Transverse colon (tissue), 4 donors: ENCODE measurements at regions not wholly inside any gene's neighbourhood (a gene's known extent, or its start where the extent isn't known, plus 50 kb on each side); places are given as distances from the start of the nearest gene placed in this dataset.

Experiments used
- DNase-seq: peaks from one replicate; pipeline ENCODE4 v3.0.0-alpha.2; 2019
- H3K27ac ChIP-seq, 4 donors: fragments of 200-600 bp; sonication (generic); 2 replicates each; pipeline ENCODE4 v1.5.1; 2016 to 2018; ENCODE audit warnings: inconsistent platforms in 4 of 4
- H3K27me3 ChIP-seq: fragments of 200-600 bp; sonication (generic); 2 replicates; pipeline ENCODE4 v1.5.1; 2017; ENCODE audit warnings: inconsistent platforms
- H3K36me3 ChIP-seq, 4 donors: fragments of 200-600 bp; sonication (generic); 2 replicates each; pipeline ENCODE4 v1.5.1; 2017 to 2019; ENCODE audit warnings: inconsistent platforms in 4 of 4
- H3K4me1 ChIP-seq, 4 donors: fragments of 200-600 bp; sonication (generic); 2 replicates each; pipeline ENCODE4 v1.5.1; 2017 to 2020; ENCODE audit warnings: inconsistent platforms in 4 of 4
- H3K4me3 ChIP-seq, 4 donors: fragments of 200-600 bp; sonication (generic); 1 replicate in 1 of 4; 2 replicates in 3 of 4; pipeline versions ENCODE4 v1.5.1 to v1.6.1; 2017 to 2019; ENCODE audit warnings: inconsistent platforms in 4 of 4
- H3K9me3 ChIP-seq, 2 donors: fragments of 200-600 bp; sonication (generic); 2 replicates each; pipeline ENCODE4 v1.5.1; 2017 to 2019; ENCODE audit warnings: inconsistent platforms in 2 of 2
- EP300 ChIP-seq: sonication (generic); formaldehyde crosslinking; IDR thresholded peaks from one replicate; pipeline ENCODE4 v1.6.1; 2017; ENCODE audit warnings: antibody characterized with exemption, low read depth
- POLR2A ChIP-seq: fragments of 450-650 bp; IDR thresholded peaks from one replicate; pipeline ENCODE4 v1.6.1; 2016; ENCODE audit warnings: antibody characterized with exemption, mild to moderate bottlenecking, moderate library complexity
- POLR2AphosphoS5 ChIP-seq, 3 donors: sonication (generic); formaldehyde crosslinking; IDR thresholded peaks; one replicate each; pipeline ENCODE4 v1.6.1; 2016; ENCODE audit warnings: antibody characterized with exemption in 3 of 3
- WGBS, 2 donors: methylation state at CpG; one replicate each; pipeline ENCODE4 v1.1.5; 2018; ENCODE audit warnings: low coverage in 1 of 2; 5-methylcytosine and 5-hydroxymethylcytosine counted together
- in situ Hi-C, 4 donors: fragments of 200-750 bp; cut with MboI; loops; one replicate each; pipeline versions ENCODE4 v1.15.0 to v1.15.1; 2017; ENCODE audit warnings: low sequenced_read_pairs in 3 of 4, low pct_ligation_motif_present in 1 of 4, low pct_unique_long_range_greater_than_20kb in 1 of 4
- intact Hi-C: fragments of 100-400 bp; cut with DNase I; formaldehyde crosslinking; loops from one replicate; pipeline ENCODE4 v1.15.1; 2023; ENCODE audit warnings: low total_unique reads
- TF ChIP-seq, protein P1 (sequence below), 5 experiments: fragments of 200-600 bp in 3 of 5; fragments of 450-650 bp in 2 of 5; sonication (generic) in 3 of 5; IDR thresholded peaks; 1 replicate in 2 of 5; 2 replicates in 3 of 5; pipeline ENCODE4 v1.5.1; 2016 to 2017; ENCODE audit warnings: antibody characterized with exemption in 5 of 5, inconsistent platforms in 3 of 5, mild to moderate bottlenecking in 2 of 5, moderate library complexity in 1 of 5

DNA sequence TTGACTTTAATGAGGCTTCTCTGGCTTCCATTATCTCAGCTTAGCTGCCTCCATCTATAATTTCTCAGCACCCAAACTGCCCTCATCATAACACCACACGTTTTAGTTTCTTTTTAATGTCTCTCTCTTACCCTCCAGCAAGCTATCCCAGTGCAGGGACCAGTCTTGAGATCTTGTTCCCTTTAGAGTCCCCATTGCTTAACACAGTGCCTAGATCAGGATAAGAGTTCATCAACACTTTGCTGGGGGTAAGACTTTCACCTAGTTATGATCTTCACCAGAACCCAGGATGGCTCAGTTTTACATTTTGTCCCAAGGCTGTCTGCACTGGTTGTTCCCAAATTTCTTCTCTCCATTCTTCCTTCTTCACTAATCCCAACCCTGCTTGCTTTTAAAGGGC, 126.1 kb downstream of the OR2B2 start:
- peak overlapping the region in 3 of 4 donors; percentile 67 to 85 (median 82) for H3K27ac ChIP-seq
- intact Hi-C loops (no loop called here), in situ Hi-C loops (no loop called here)
- no peaks in the 10 kb centered on the region for H3K9me3 ChIP-seq
- TF ChIP-seq POLR2AphosphoS5 (IDR thresholded peaks at IDR 0.05) (no peak), EP300 (no peak), POLR2A (no peak)
- TF ChIP-seq, protein P1, sequence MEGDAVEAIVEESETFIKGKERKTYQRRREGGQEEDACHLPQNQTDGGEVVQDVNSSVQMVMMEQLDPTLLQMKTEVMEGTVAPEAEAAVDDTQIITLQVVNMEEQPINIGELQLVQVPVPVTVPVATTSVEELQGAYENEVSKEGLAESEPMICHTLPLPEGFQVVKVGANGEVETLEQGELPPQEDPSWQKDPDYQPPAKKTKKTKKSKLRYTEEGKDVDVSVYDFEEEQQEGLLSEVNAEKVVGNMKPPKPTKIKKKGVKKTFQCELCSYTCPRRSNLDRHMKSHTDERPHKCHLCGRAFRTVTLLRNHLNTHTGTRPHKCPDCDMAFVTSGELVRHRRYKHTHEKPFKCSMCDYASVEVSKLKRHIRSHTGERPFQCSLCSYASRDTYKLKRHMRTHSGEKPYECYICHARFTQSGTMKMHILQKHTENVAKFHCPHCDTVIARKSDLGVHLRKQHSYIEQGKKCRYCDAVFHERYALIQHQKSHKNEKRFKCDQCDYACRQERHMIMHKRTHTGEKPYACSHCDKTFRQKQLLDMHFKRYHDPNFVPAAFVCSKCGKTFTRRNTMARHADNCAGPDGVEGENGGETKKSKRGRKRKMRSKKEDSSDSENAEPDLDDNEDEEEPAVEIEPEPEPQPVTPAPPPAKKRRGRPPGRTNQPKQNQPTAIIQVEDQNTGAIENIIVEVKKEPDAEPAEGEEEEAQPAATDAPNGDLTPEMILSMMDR (IDR thresholded peaks at IDR 0.05): no peak
- no peaks in the 10 kb centered on the region for H3K36me3 ChIP-seq
- peaks cover 0 to 54% (median 25%) of the 10 kb centered on the region in 4 donors for H3K4me1 ChIP-seq
- H3K27me3 ChIP-seq: no peaks in the 10 kb centered on the region
- 18 to 30% methylated on average over 1 of the region's 1 CpG for WGBS, 2 donors
- DNase-seq: no peak
- no peak overlapping the region for H3K4me3 ChIP-seq

DNA sequence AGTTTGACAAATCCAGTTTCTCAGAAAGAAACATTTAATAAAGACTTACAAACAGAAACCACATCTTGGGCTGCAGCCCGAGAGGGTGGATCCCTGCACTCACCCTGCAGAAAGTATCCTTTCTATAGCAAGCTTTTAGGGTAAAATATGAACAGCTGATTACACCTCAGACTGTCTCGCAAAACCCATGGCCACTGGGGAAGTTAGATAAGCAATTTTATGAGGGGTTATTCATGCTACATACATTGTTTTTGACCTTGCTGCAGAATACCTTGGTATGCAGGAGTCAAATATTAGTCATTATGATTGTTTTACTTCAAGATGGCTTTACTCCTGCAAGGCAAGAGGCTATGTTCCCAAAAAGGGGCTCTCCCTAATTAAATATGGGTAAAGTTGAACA, 126.9 kb downstream of the OR2B2 start:
- TF ChIP-seq, protein P1 (IDR thresholded peaks at IDR 0.05): no peak
- TF ChIP-seq POLR2A (no peak), POLR2AphosphoS5 (IDR thresholded peaks at IDR 0.05) (no peak), EP300 (no peak)
- H3K4me1 ChIP-seq: peaks cover 0 to 53% (median 25%) of the 10 kb centered on the region in 4 donors
- no peak for DNase-seq
- no peaks in the 10 kb centered on the region for H3K9me3 ChIP-seq
- WGBS, 2 donors: 27 to 43% methylated on average over 1 to 2 of the region's 2 CpGs
- H3K36me3 ChIP-seq: no peaks in the 10 kb centered on the region
- in situ Hi-C loops: no loop called here
- intact Hi-C loops: no loop called here
- H3K27ac ChIP-seq: peak overlapping the region; percentile 67 to 85 (median 80)
- no peak overlapping the region for H3K4me3 ChIP-seq
- no peaks in the 10 kb centered on the region for H3K27me3 ChIP-seq

DNA sequence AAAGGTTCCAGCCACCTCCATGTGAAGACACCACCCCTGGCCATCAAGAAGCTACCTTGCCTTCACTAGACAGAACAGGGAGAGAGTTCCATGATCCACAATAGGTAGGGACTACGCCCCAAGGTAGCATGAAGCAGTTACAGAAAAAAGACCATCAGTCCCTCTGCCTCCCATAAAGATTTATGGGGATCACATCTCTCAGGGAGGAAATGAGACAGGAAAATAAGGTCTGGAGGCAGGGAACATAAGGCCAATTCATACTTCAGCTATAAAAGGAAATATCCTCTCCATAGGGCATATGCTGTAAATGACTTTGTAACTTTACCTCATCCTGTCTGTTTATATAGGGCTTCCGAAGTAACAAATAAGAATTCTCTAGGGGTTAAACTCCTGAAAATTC, 129.4 kb downstream of the OR2B2 start:
- no peak for DNase-seq
- in situ Hi-C loops: no loop called here
- TF ChIP-seq, protein P1 (IDR thresholded peaks at IDR 0.05): no peak
- TF ChIP-seq POLR2AphosphoS5 (IDR thresholded peaks at IDR 0.05): peak in 2 of 3 donors; percentile 47 to 54

DNA sequence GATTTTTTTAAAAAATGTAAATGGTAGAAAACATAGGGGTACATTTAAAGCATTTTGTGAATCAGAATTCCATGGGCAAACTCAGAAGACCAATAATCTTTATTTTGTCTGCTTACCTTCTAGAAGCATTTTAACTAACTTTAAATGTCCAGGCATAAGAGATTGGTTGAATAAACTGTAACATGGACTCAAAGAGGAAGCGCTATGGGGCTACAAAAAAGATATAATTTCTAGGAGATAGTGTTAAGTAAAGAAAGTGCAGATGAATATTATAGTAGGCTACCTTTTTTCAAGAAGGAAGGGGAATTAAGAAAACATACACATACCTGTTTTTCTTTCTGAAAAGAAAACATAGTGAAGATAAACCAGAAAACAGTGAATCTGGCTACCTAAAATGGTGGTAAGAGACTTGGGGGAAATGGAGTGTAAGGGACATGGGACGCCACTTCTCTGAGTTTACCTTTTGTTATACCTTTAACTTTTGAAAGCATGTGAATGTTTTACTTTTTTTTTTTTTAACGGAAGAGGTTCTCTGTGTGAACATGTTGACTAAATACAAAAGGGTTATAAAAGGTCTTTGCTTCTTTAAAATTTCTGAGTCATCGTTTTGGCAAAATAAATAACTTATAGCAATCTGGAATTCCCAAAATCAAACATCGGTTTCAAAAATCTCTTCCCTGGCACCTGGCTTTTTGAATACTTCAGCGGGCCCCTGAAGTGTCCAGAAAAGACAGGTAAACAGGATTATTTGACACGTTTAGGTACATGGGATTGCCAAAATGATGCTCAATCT, 133.4 kb downstream of the OR2B2 start:
- Histone ChIP-seq H3K27ac (peak overlapping the region in 2 of 4 donors; percentile 8 to 38), H3K4me1 (peaks cover 0 to 66% (median 24%) of the 10 kb centered on the region in 4 donors), H3K9me3 (no peaks in the 10 kb centered on the region), H3K27me3 (peaks cover 9% of the 10 kb centered on the region), H3K36me3 (no peaks in the 10 kb centered on the region), H3K4me3 (no peak overlapping the region)
- no peak for DNase-seq
- intact Hi-C loops: no loop called here
- in situ Hi-C loops: loop anchor here in 2 of 4 donors (10.0 kb wide), 1 partner anchor 116 kb away; a partner anchor contains a TSS
- 54 to 69% methylated on average over 7 of the region's 7 CpGs for WGBS, 2 donors
- TF ChIP-seq EP300 (no peak), POLR2A (no peak), POLR2AphosphoS5 (IDR thresholded peaks at IDR 0.05) (no peak)
- TF ChIP-seq, protein P1 (IDR thresholded peaks at IDR 0.05): no peak

More for the DNA sequence above, 129.4 kb downstream of the OR2B2 start:
- no peaks in the 10 kb centered on the region for H3K9me3 ChIP-seq
- no peak overlapping the region for H3K4me3 ChIP-seq
- peaks cover 9% of the 10 kb centered on the region for H3K27me3 ChIP-seq
- intact Hi-C loops: no loop called here
- no peaks in the 10 kb centered on the region for H3K36me3 ChIP-seq
- WGBS, 2 donors: 53 to 63% methylated on average over 2 of the region's 2 CpGs
- peak overlapping the region; percentile 78 to 85 (median 81) for H3K27ac ChIP-seq
- H3K4me1 ChIP-seq: peaks cover 0 to 68% (median 25%) of the 10 kb centered on the region in 4 donors
